GM12873 (cell line): ENCODE measurements at regions not wholly inside any gene's neighbourhood (a gene's known extent, or its start where the extent isn't known, plus 50 kb on each side); places are given as distances from the start of the nearest gene placed in this dataset.

Experiments
- TF ChIP-seq, protein P1 (sequence below): IDR thresholded peaks from 2 replicates; pipeline ENCODE4 v1.5.1; 2012; ENCODE audit warnings: low read depth, mild to moderate bottlenecking, moderate library complexity, low read length, control low read depth; ENCODE audit not compliant: insufficient read depth; ENCODE audit errors: missing control alignments

DNA sequence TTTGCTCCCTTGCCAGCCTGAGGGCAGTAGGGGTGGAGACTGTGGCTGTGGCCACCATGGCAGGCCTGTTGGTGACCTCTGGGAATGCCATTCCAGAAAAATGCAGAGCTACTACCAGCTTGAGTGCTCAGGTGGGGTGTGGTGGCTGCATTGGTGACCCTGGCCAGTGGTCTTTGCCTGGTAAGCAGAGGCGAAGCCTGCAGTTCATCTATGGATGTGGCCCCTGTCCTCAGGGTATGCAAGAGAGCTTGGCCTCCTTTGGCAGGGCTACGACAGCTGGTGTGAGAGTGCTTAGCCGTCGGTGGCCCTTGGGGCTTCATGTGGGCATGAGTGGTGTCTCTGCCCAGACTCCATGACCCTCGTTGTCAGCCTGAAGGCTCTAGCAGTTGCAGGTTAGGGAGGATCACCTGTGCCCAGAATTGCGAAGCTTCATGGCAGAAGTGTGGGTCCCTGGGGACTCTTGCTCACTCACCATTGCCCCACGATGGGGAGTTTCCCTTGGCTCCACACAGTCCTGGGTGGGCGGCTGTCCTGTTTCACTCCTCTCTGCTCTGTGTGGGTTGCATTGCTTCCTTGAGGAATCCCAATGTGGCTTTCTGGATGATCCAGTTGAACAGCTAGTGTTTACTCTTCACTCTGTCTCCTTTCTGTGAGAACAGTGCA lies 117.9 kb upstream of the CDH12 start:
- TF ChIP-seq, protein P1, sequence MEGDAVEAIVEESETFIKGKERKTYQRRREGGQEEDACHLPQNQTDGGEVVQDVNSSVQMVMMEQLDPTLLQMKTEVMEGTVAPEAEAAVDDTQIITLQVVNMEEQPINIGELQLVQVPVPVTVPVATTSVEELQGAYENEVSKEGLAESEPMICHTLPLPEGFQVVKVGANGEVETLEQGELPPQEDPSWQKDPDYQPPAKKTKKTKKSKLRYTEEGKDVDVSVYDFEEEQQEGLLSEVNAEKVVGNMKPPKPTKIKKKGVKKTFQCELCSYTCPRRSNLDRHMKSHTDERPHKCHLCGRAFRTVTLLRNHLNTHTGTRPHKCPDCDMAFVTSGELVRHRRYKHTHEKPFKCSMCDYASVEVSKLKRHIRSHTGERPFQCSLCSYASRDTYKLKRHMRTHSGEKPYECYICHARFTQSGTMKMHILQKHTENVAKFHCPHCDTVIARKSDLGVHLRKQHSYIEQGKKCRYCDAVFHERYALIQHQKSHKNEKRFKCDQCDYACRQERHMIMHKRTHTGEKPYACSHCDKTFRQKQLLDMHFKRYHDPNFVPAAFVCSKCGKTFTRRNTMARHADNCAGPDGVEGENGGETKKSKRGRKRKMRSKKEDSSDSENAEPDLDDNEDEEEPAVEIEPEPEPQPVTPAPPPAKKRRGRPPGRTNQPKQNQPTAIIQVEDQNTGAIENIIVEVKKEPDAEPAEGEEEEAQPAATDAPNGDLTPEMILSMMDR: no peak

DNA sequence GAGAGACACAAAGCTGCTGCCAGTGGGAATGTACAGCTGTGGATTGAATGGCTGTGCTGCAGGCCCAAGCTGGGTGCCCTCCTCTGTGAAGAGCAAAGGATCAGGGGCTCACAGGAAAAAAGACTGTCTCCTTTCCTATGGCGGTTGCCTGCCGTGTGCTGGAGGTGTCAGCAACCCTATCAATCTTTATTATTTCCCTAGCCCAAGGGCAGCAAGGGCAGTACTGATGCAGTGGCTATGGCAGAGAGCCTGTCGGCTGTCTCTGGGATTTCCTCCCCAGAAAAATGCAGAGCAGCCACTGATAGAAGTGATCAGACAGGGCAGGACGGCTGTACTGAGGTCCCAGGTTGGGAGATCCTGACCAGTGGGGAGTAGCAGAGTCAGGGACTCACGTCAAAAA lies 117.3 kb upstream of the CDH12 start:
- TF ChIP-seq, protein P1: no peak

DNA sequence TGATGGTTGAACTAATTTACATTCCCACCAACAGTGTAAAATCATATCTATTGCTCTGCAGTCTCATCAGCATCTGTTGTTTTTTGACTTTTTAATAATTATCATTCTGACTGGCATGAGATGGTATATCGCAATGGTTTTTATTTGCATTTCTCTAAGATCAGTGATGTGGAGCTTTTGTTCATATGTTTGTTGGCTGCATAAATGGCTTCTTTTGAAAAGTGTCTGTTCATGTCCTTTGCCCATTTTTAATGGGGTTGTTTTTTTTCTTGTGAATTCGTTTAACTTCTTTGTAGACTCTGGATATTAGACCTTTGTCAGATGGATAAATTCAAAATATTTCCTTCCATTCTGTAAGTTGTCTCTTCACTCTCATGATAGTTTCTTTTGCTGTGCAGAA lies 115.2 kb upstream of the CDH12 start:
- TF ChIP-seq, protein P1: no peak

DNA sequence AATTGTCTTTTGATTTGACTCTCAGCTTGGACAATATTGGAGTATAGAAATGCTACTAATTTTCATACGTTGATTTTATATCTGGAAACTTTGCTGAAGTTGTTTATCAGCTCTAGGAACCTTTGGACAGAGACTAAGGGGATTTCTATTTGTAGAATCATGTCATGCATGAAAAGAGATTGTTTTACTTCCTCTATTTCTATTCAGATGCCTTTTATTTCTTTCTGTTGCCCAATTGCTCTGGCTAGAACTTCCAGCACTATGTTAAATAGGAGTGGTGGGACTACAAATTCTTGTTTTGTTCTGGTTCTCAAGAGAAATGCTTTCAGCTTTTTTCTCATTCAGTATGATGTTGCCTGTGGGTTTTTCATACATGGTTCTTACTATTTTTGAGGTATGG lies 112.8 kb upstream of the CDH12 start:
- TF ChIP-seq, protein P1: no peak

DNA sequence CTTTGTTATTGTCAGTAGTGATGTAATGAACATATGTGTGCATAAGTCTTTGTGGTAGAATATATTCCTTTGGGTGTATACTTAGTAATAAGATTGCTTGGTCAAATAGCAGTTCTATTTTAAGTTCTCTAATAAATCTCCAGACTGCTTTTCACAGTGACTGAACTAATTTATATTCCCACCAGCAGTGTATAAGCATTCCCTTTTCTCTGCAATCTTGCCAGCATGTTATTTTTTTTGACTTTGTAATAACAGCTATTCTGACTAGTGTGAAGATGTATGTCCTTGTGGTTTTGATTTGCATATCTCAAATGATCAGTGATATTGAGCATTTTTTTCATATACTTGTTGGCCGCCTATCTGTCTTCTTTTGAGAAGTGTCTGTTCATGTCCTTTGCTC lies 111.5 kb upstream of the CDH12 start:
- TF ChIP-seq, protein P1: no peak

DNA sequence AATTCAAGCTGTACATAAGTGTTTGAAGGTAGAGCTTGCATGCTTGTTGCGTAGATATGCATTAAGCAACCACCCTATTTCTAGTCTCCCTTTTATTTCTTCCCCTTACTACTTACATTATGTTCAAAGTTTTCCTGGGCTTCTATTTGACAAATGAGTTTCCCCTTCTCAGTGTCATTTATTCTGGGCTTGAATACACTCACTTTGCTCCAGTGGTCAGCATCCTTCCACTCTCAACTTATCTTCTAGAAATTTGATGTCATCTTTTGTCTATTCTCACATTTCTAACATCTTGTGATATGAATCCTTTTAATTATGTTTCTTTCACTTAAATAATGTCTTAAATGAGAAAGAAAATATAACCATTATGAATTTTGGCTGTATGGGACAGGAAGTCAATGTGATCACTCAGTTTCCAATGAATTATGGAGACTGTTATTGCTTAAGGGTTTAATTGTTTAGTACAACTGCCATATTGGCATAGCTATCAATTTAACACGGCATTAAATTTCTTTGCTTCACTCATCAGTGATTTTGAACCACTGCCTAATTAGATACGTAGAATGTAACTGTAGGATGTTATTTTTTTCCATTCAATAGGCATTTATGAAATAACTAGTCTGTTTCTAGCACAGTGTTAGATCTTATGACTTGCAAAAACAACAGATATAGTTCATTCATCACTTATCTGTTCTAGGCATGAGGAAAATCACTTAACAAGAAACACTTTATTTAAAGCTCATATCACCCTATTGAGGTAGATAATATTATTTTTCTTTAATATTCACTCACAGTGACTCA lies 105.5 kb upstream of the CDH12 start:
- TF ChIP-seq, protein P1: no peak

DNA sequence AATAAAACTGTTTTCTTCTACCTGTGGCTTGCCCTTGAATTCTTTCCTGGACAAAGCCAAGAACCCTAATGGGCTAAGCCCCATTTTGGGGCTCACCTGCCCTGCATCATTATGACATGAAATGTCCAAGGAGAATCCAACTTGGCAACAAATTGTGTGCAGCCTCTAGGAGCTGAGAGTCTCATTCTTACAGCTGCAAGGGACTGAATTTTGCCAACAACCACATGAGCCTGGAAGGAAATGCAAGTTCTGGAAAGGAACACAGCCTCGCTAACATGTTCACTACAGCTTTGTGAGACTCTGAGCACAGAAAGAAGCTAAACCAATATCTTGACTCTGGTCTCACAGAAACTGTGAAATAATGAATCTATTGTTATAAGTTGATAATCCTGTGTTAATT lies 94.8 kb upstream of the CDH12 start:
- TF ChIP-seq, protein P1: no peak
